ENCODE measurements at regions not wholly inside any gene's neighbourhood (a gene's known extent, or its start where the extent isn't known, plus 50 kb on each side); places are given as distances from the start of the nearest gene placed in this dataset.

DNA sequence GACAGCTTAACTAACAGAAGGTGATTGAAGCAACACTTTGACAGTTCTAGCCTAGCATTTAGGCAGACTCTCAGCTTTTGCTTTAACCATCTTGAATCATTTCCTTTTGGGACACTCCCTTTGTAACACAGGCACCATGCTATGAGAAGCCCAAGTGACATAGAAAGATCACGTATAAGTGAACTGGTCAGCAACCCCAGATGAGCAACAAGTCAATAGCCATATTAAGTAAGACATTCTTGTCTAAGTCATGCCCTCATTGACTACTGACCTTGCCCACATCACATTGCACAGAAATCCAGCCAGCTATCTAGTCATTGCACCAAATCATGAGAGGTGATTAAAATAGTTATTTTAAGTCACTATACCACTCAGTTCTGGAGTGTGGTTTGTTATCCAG lies 476.8 kb downstream of the TRHDE start:
- TF ChIP-seq EZH2phosphoT487 (IDR thresholded peaks at IDR 0.05; ENCODE audit: low read length) (no peak), CTCF (IDR thresholded peaks at IDR 0.05; ENCODE audit: low read length) (no peak), EZH2 (optimal IDR thresholded peaks at IDR 0.05; ENCODE audit: low read depth, low read length) (no peak)

All from MM.1S (cell line).